Muscle of back (tissue), 3 donors: ENCODE measurements at regions not wholly inside any gene's neighbourhood (a gene's known extent, or its start where the extent isn't known, plus 50 kb on each side); places are given as distances from the start of the nearest gene placed in this dataset.
"Not testable (repeated sequence)": the region's sequence is repeated elsewhere in the genome, so short reads cannot be mapped to it uniquely, and the experiment has no call there.

ENCODE experiments used
- DNase-seq, 3 donors: peaks; one replicate each; pipeline versions ENCODE4 v3.0.0 to v3.0.0-alpha.2; 2013

DNA sequence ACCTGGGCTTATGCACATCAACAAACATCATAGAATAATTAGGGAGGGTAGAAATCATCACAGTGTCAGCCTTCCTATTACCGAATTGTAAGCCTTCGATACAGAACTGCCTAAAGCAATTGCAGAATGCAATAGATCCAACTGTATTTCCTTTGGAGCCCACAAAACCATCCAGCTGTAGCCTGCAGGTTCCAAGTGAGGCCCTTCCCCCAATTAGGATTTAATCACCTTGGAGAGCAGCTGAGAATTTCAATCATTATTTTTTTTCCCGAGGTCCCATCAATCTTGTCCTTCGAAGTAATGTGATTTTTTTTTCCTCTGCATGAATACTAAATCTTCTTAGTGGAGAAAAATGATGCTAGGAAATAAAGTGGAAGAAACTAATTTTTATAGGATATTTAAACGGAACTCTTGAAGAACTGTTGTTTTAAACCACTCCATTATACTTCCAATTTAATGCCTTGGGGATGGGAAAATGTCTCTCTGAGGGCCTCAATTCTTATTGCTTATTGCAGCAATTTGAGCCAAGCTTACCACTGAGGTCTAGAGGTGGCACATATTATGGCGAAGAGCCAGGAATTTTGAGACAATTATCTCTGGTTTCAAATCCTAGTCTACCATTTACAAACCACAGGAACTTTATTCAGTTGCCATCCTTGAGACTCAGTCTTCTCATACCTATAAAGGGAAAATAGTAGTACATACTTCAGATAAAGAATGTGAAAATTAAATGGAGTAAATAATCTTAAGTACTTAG lies 953.4 kb upstream of the IGFBP7 start:
- DNase-seq: no peak

DNA sequence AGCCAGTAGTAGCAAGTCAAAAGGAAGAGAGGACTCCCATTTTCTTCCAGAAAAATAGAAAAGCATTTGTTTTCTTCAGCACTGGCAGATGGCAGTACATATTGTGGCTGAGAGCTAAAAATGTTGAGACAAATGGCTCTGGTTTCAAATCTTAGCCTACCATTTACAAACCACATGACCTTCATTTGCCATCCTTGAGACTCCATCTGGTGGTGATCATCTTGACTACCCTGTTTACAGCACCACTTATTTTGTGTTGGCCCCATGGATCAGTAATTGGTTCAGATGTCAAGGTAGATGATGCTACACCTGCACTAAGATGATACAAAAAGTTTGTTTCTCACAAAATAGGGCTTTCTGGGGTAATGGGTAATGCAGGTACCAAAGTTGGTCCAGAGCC lies 951.8 kb upstream of the IGFBP7 start:
- no peak for DNase-seq

DNA sequence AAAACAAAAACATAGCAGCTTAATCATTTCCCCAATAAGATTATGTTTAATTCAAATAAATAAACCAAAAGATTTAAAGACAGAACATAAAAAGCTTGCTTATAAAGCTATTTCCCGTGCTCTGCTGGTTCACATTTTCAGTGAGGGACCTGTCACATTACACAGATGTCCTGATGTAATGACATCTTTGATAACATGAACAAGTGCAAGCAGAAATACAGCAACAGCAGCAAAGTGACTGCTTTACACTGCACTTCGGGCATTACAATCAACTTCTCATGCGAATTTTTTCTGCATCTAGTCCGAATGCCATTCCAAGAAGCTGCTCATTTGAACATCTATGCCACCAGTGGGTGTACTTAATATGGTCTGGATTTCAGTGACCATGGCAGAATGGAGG lies 940.3 kb upstream of the IGFBP7 start:
- DNase-seq: no peak

DNA sequence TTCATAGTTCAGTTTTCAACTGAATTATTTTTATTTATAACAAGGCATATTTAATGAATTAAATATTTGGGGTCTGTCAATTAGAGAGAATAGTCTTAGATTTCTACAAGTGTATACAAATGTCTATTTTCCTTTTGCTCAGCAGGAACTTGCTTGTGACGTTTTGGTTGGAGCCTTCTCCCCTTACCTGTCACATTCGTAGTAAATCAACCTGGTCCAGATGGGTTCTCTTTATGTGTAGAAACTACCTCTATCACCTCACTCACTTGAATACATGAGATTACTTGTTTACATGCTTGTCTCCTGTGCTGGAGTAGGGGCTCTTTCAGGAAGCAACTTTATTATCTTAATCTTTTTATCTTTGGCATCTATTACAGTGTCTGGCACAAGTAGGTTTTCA lies 938.3 kb upstream of the IGFBP7 start:
- DNase-seq: no peak

DNA sequence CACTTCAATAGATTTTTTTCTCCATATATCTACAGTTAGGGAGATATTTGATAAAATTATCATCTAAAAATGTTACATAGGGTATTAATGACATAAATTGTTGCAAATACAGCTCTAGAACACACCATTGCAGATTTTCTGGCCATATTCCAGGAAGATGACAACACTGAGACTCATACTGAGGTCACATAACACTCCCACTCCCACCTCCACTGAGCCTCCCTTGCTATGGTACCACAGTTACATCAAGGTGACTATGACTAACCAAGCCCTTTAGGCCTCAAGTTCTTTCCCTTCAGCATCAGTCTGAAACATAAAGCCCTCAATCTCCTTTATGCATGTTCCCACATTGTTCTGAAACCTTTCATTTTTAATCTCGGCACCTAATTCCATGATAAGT lies 932.0 kb upstream of the IGFBP7 start:
- no peak for DNase-seq

DNA sequence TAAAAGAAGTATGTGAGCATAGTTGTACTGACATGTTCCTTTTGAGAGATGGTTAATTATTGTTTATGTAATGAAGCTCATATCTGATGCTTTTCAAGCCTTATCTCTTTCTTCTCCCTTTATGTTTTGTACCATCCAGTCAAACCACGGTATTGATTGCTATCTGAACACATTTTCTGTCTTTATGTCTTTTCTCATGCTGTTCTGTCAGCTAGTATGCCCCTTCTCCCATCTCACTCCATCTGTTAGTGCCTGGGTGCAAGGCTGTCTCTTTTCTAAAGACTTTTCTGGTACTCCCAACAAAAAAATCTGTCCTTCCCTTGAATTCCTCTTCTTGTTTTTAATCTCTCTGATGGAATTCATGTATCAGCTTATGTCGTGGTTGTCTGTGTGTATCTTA lies 883.8 kb upstream of the IGFBP7 start:
- DNase-seq: no peak

DNA sequence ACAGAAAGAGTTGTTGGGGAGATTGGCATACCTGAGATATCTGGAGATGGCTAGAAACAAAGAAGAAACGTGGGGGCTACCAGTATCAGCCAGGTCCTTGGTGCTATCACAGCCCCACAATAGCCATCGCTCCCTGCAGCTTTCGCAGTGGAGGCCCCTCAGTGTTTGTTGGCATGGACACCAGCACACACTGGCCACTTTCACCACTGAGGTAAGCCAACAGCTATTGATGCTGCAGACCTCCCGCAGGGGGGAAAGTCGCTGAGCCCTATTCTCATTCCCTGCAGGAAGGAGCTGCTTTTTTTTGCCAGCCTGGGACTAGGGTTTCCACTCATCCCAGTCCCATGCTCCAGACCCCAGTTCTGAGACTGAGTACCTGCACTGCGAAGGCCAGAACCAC lies 879.2 kb upstream of the IGFBP7 start:
- no peak for DNase-seq

DNA sequence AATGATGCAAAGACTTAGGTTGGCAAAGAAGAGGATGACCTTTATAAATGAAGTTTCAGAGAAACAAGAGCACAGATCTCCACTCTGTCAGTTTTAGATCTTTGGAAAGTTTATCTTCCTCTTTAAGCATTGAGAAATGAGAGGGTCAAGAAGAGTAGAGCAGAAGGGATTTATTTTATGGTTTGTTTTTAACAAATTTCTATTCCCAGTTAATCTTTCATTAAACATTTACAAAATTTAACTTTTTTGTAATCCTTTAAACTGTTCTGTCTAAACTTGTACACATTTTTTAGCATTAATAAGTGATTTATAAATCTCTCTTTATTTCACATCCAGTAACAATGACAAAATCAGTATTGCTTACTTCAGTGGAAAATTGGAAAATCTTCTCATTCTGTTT lies 875.0 kb upstream of the IGFBP7 start:
- no peak for DNase-seq

DNA sequence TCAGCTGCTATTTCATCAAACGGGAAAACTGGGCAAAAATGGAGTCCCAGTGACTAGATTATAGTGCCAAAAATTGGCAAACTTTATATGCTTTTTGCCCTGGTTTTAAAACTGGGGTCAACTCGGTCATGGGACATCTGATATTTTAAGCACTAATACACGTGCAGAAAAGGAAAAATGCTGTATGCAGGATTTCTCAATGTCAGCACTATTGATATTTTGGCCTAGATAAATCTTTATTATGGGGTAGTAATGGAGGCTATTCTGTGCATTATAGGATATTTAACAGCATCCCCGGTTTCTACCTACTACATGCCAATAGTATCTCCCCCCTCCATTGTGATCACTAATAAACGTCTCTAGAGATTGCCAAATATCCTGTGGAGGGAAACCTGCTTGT lies 870.9 kb upstream of the IGFBP7 start:
- DNase-seq: no peak

DNA sequence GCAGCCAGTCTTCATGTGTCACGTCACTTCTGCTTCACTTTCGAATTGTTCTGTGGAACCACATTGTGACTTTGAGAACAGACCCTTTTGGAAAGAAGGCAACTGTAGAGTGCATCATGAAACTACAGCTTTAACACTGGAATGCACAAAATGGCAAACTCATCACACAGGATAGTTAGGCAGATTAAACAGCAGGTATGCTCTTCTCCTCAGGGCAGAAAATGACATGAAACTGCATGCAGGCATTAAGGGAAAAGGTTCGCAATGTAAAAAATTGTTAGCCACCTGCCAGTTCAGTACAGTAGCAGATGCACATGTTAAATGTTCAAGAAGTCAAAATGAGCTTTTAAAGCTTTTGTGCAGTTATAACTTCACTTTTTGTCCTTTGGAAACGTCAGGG lies 864.6 kb upstream of the IGFBP7 start:
- no peak for DNase-seq

DNA sequence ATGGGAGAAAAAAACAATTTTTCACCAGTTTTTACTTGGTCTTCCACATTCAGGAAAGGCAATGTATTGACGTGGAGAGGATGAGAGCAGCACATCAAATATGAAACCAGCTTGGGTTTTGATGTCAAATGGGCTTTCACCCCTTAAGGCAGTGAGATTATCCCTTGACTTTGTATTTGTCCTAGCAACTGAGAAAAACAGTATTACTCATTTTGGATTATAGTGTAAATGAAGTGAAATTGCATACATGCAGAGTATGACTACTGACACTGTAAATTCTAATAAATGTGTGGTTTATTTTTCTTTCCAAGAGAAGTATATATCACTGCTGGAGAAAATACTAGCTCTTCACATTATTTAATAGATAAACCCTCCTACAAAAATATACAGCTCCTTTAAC lies 863.6 kb upstream of the IGFBP7 start:
- no peak for DNase-seq

DNA sequence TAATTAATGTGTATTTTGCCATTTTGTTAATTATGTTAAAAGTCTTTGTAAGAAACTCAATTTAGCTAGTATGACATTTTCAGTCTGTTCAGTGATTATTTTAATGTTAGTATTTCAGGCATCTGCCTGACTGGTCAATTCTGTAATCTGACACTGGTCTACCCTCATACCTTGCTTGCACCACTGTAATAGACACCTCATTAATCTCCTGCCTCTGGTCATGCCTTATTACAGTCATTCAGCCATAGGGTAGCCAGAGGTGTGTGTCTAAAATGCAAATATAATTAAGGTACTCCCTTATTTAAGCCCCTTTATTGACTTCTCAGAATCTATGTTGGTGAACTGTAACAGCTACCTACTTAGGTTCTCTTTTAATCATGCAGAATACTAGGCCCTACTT lies 861.1 kb upstream of the IGFBP7 start:
- no peak for DNase-seq

DNA sequence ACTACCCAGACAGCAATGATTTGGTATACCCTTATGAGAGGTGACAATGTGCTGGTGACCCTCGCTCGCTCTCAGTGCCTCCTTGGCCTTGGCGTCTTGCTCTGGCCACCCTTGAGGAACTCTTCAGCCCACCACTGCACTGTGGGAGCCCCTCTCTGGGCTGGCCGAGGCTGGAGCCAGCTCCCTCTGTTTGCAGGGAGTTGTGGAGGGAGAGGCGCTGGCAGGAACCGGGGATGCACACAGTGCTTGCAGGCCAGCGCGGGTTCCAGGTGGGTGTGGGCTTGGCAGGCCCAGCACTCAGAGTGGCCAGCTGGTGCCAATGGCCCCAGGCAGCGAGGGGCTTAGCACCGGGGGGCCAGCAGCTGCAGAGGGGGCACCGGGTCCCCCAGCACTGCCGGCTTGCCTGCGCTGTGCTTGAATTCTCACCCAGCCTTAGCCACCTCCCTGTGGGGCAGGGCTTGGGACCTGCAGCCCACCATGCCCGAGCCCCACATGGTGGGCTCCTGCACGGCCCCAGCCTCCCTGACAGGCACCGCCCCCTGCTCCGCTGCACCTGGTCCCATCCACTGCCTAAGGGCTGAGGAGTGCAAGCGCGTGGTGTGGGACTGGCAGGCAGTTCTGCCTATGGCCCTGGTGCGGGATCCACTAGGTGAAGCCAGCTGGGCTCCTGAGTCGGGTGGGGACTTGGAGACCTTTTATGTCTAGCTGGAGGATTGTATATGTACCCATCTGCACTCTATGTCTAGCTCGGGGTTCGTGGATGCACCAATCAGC lies 857.0 kb upstream of the IGFBP7 start:
- no peak for DNase-seq

DNA sequence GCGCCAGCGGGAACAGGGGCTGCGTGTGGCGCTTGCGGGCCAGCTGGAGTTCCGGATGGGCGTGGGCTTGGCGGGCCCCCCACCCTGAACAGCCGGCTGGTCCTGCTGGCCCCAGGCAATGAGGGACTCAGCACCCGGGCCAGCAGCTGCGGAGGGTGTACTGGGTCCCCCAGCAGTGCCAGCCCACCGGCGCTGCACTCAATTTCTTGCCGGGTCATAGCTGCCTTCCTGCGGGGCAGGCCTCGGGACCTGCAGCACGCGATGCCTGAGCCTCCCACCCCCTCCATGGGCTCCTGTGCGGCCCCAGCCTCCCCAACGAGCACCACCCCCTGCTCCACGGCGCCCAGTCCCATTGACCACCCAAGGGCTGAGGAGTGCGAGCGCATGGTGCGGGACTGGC lies 855.2 kb upstream of the IGFBP7 start:
- not testable (repeated sequence) for DNase-seq

DNA sequence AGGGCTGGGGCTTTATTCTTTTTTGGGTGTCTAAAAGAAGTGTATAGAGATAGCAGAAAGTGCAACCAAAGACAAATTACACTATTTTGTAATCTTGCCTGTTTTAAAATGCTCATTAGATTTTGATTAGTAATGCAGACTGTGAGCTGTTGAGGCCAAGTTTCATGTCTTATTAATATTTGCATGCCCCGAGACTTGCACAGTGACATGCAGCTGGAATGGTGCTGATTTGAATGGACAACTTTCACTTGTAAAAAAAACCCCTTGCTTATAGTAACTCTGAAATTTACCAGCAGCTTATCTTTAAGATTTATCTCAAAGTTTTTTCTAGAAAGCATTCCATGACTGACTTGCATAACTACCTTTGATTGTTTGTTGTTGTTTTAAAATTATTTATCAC lies 835.1 kb upstream of the IGFBP7 start:
- DNase-seq: no peak

DNA sequence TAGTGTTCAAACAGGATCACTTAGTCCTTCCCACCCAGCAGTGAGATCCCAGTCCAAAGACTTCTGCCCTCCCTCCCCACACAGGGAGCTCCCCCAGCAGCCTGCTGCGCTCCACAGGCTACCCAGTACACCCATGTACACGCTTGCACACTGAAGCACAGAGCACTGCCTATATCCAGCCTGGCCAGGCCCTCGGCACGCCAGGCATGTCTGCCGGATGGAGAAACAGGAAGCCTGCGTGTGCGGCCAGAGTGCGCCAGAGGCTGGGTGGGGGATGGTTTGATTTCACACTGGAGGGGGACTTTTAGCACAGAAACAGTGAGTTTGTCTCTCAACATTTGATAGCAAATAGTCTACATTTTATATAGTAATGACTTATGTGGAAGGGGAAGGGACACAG lies 833.5 kb upstream of the IGFBP7 start:
- DNase-seq: no peak

DNA sequence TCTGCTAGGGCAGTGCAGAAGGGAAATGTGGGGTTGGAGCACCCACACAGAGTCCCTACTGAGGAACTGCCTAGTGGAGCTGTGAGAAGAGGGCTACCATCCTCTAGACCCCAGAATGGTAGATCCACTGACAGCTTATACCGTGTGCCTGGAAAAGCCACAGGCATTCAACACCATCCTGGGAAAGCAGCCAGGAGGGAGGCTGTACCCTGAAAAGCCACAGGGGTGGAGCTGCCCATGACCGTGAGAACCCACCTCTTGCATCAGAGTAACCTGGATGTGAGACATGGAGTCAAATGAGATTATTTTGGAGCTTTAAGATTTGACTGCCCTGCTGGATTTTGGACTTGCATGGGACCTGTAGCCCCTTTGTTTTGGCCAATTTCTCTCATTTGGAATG lies 827.1 kb upstream of the IGFBP7 start:
- not testable (repeated sequence) for DNase-seq

DNA sequence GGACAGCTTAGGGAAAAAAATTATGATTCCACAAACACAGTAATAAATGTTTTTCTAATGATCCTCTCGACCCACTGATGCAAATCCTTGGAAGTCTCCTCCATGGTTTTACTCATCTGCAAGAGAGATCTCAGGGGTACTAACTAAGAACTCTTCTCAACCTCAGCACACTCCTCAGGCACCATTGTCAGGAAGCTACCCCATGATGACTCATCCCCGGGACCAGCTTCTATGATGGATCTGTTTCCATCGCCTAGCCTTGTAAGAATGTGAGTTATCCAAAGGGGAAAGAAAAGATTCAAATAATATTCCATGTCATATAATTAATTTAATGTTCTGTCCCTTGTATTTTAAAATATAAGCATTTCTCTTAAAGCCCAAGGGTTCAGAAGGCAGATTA lies 816.1 kb upstream of the IGFBP7 start:
- no peak for DNase-seq

DNA sequence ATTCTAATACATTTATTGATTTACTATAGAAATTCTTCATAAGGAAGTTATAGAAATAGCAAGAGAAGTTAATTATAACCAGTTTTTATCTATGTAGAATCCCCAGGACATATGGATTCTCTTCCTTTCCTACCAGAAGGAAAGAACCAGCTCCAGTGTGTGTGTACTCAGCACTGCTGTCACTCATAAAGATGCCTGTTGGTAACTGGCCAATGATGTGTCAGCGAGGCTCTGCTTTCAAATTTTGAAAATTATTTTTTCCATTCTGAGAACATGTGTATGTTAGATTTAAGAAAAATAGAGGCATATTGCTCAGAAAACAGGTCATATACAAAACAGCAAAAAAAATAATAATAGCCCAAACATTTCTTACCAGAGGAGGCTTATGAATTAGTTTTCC lies 814.8 kb upstream of the IGFBP7 start:
- DNase-seq: no peak

DNA sequence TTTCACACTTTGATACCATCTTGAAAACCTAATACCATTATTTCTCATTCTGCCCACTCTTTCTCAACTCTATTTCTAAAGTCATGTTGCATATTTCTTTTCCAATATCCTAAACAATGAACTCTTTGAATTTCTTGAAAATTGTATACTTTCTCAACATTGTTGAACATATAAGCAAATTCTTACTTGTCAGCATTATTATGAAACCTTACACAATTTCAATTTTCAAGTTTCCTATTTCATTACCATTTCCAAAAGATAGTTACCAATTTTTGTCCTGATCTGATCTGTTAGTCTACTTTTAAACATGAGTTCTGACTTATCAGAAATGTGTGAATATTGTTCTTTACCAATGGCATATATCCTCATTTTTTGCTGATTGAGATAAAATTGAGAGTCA lies 806.3 kb upstream of the IGFBP7 start:
- DNase-seq: no peak

DNA sequence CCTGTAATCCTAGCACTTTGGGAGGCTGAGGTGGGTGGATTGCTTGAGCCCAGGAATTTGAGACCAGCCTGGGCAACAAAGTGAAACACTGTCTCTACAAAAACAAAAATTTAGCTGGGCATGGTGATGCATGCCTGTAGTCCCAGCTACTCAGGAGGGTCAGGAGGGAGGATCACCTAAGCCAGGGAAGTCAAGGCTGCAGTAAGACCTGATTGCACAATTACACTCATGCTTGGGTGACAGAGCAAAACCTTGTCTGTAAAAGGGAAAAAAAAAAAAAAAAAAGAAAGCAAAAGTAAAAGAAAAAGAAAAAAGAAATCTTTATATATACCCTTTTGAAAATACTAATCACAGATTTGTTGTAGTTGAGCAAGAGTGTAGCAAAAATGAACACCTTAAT lies 801.0 kb upstream of the IGFBP7 start:
- no peak for DNase-seq

DNA sequence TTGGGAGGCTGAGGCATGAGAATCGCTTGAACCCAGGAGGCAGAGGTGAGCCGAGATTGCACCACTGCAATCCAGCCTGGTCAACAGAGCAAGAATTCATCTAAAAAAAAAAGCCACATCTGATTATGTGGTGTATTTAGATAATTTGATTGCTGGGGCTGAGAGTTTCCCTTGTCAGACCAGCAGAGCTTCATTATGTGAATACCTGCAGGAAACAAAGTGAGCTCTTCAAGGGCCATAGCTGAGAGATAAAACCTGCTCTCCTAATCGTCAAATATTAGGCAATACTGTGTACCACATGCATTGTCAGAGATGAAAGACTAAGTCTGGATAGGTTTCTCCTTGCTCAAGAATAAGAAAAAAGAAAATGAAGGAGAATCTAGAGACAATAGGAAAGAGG lies 800.0 kb upstream of the IGFBP7 start:
- DNase-seq: no peak

DNA sequence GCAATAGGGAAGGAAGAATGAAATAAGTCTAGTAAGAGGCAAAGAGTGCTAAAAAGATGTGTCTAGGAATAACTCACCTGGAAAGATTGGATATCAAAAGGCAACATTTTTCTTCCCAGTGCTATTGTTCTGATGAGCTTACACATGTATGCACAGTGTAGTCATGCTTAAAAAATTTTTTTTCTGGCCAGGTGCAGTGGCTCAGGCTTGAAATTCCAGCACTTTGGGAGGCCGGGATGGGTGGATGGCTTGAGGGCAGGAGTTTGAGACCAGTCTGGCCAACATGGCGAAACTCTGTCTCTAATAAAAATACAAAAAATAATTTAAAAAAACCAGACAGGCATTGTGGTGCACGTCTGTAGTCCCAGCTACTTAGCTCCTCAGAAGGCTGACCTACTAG lies 795.8 kb upstream of the IGFBP7 start:
- DNase-seq: no peak

DNA sequence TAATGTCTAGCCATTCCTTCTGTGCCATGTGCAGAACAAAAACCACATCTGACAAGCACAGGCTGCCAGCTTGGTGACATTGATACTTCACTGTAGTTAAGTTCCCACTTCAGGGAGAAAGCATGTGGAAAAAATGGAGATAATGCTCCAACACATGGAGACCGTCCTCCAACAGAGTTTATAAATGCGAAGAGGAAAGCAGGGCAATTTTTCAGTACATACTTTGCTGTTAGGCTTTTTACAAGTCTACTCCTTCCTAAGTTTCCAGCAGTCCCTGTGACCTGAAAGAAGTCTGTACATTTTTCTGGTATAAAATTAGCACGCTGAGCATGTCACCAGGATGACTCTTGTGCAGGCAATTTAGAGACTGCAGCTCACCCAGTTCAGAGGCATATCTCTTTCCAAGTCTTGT lies 766.9 kb upstream of the IGFBP7 start:
- DNase-seq: peak in 2 of 3 donors; percentile 14 to 23
